ENCODE measurements at regions not wholly inside any gene's neighbourhood (a gene's known extent, or its start where the extent isn't known, plus 50 kb on each side); places are given as distances from the start of the nearest gene placed in this dataset.

DNA sequence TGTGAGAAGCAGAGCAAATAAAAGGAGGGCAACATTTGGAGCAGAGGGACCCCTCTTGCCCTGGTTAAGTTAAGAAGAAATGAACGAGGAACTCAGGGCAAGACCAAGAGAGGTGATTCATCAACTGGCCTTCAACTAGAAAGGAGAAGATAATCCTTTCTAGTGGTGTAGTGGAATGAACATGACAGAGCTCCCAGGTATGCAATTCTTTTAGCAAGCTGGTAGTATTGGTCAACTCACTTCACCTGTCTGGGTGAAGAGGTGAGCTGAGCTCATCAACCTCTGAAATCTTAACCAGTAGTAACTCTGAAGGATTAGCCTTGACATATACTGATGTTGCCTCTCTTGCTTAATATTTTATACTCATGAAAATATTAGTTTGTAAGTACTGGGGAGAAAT, 1024.7 kb upstream of the GOT2 start:
- no peak for DNase-seq

DNA sequence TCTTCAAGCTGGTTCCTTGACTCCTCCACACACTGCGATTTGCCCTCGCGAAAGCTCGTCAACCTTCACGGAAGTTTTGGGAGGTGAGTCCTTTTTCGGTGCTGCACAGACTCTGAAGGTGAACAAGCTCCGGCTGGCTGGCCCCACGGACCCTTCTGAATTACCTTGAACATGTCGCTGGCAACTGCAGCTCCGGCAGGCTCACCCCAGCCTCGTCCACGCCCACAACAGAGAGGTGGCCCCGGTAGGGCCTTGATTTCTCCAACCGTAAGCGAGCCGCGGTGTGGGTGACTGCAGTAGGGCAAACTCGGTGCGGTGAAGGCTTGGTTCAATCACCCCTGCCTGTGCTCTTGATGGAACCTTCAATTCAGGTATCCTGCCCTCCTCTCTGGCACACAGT, 1020.7 kb upstream of the GOT2 start:
- DNase-seq: no peak

DNA sequence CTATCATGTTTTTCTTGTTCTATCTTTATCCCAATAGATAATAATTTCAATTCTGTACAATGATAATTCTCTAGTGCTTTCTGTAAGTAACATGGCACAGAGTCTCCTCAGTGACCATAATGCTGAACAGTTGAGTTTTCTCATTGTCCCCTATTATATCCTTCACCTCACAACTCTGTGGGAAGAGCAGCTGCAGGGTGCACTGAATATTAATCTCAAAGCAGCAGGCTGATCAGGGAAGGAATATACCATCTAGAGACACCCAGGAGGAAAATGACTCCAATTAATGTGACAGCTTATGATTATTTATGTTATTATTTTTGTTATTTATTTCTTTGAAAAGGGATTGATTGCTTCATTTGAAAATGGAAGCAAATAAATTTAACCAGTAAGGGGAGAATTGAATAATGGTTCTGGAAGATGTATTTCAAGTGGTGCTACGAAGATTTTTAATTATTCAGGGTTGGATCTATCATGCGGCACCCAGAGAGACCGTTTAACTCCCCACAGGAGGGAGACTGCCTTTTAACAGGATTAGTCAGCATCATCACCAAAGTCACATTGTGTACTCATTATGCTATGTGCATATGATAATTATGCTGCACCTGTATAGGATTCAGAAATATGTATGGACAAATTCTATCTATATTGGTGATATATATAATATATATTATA, 1015.7 kb upstream of the GOT2 start:
- no peak for DNase-seq

DNA sequence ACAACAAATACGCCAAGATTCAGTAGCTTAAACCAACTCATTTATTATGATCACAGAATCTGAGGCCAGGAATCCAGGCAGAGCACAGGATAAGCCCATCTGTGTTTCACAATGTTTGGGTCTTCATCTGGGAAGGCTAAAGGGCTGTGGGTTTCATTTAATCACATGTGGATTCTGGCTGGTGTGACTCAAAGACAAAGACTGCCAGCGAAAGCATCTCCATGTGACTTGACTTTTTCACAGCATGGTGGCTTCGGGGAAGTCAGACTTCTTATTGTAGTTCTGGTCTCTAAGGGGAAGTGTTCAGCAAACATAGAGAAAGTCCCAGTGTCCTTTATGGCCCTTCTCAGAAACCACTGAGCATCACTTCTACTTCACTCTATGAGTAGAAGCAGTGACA, 1014.4 kb upstream of the GOT2 start:
- DNase-seq: no peak

DNA sequence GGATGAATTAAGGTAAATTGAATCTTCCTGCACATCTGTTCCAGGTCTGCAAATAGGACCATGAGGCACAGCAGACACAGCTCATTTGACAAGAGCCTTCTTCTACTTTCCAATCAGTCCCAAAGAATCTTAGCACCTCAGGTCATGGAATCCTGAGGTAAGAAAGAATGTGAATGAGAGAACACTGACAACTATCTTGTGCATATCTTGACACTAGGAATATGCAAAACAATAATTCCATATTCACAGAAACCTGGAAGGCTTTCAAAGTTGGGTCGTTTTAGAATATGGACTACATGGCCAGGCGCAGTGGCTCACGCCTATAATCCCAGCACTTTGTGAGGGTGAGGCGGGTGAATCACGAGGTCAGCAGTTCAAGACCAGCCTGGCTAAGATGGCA, 1009.4 kb upstream of the GOT2 start:
- no peak for DNase-seq

GRCh38 chr16:59740858-59741257, 1006.7 kb upstream of the GOT2 start:
- DNase-seq: no peak

DNA sequence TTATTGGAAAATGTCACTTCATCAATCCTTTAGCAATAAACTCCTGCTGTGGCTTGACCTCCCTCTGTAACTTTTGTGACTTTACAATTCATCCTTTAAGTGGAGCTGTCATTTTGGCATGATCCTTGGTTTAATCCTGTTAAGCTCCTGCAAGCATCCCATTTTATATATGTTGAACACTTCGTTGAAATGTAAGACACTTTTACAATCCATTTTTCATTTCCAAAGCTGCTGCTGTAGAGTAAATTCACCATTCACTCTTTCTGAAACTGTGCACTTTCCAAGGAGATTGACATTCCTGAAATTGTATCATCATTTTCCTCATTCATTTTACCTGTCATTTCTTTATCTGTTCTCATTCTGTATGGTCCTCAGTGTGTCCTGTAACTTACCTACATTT, 1003.2 kb upstream of the GOT2 start:
- no peak for DNase-seq

- no peak for DNase-seq
Measured at GRCh38 chr16:59733321-59733720, 999.2 kb upstream of the GOT2 start.

DNA sequence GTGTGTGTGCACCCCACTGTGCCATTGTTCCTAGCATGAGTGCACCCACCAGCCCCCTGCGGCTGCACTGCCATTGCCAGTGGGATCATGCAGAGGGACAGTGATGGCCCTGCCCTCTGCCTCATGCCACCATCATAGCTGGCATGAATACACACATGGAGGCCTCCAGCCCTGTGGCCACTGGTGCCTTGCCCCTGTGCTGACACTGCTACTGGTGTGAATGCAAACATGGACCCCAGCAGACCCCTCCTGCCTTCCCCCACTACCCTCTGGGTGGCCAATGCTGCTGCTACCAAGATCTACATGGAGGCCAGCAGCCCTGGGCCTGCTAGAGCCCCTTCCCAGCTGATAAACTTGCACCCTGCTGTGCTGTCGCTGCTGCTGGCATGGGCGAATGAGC, 995.5 kb upstream of the GOT2 start:
- DNase-seq: no peak

DNA sequence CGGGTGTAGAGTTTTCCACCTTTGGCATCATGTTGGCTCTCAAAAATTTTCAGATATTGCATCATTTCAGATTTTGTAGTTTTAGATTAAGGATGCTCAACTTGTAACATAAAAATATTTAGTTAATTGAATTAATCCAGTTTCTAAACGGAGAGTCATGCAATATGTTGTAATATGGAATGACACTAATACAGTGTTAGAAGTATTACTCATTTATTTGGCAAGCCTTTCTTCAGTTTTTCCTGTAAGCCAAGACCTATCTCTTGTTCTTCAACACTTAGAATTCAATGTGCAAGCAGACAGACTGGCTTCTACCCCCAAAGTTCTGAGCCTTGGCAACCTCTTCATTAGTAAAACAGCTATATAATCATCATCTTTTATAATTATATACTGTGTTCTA, 985.0 kb upstream of the GOT2 start:
- DNase-seq: no peak

DNA sequence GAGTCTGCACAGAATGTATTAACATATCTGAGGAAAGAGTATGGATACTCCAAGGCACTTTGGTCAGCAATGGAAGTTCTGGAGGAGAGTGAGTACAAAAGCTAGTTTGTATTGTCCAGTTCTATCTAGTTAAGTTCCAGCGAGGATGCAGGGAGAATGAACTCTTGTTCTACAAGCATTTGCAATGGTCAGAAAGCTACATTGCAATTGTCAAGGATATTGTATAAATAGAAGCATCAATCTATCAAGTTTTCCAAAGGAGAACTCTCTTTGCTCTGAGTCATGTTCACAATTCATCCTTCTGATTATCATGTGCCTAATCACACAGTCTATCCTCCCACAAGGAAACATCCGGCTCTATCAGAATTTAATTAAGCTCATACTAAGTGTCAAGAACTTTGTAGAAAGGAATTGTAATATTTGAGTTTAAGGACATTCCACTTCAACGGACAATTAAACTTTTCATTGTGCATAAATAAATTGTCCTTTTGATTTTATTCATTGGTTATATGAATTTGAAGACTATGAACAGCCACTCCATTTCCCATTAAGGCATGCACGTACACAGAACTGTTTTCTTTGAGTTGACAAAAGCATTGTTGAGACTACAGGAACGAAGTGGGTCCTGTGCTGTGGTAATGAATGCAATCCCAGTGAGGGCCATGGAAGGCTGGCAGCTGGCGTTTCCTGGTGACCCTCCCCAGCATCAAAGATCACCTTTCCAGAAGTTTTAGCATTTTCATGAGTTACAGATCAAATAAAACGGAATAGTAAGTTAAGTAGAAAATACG, 973.5 kb upstream of the GOT2 start:
- DNase-seq: no peak

DNA sequence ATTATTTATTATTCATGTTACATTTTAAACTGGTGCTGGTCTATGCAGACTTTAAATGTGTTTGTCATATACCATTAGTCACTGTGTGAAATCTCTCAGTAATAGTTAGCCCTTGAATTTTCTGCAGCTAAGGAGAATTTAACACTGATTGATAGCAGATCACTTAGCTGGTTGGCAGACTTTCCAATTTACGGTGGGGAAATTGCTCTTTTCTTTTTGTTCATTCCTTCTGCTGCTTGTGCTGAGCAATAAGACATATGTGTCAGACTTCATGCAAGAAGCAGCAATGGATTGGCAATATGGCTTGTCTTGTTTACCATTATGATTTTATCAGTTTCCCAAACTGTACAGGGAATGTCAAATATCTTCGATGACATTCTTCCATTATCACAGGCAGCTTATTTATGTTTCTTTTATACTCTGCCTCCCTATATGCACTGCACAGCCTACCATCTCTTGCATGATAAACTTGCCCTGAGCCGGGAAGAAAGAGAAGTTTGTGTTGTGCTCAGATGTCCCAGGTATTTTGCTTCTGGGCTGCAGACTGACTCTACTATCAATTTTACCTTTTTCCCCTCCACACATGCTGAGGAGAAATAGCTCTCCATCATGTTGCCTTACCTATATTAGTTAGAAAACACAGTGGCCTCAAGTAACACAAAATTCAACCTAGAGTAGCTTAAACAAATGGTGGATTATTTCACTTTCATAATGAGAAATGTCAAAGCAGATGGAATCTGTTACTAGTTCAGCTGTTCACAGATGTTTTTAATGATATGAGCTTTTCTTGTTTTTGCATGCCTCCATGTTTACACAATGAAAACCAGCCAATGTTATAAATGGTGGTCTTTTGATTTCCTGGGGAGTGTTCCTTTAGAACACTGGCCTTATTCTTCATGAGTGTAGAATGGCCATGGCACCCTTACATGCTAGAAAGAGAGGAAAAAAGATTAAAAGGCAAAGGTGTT, 968.1 kb upstream of the GOT2 start:
- DNase-seq: no peak

DNA sequence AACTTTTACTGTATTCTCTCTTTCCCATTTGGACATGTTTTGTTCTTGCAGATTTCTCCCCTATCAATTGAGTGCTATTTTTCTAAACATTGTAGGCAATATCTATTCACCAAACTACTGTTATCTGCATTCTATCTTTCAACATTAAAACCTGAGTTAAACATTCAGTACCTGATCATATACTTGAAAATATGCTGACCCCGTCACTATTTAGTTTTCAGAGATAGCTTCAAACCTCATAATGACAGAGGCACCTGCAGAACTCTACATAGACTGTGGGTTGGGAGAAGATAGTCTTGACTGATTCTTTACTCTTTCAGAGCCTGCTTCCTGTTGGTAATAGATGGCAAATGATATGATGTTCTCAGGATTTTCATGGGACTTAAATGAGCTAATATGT, 965.7 kb upstream of the GOT2 start:
- no peak for DNase-seq

- no peak for DNase-seq
Measured at GRCh38 chr16:59698346-59699020, 964.4 kb upstream of the GOT2 start.

GRCh38 chr16:59697761-59698160, 963.6 kb upstream of the GOT2 start:
- no peak for DNase-seq

DNA sequence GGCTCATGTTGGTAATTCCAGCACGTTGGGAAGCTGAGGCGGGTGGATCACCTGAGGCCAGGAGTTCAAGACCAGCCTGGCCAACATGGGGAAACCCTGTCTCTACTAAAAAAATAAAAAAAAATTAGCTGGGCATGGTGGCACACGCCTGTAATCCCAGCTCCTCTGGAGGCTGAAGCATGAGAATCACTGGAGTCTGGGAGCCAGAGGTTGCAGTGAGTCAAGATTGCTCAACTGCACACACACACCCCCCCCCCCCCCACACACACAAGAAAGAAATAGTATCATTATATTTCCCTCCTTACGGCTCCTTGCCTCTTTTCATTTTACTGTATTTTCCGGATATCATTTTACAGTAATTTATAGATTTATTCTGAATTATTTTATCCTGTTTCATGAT, 963.1 kb upstream of the GOT2 start:
- no peak for DNase-seq

GRCh38 chr16:59696495-59696894, 962.4 kb upstream of the GOT2 start:
- no peak for DNase-seq

- no peak for DNase-seq
Measured at GRCh38 chr16:59690216-59690615, 956.1 kb upstream of the GOT2 start.

DNA sequence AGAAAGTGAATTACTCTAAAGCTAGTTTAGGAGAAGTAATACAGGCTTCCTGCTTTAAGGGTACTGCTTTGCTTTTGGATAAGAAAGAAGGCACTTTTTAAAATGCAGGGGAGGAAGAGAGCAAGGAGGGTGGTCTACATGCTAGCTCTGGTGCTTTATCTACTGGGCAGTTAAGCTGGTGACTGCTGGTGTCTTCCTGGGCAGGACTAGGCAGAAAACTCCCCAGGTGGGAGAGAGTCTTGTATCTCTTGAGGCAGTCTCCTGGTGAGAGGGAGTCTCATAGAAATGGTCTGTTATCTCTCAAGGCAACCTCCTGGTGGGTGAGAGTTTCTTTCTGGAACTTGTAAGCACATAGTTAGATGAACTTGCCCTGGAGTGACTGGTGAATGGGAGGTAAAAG, 953.9 kb upstream of the GOT2 start:
- DNase-seq: no peak

GRCh38 chr16:59686405-59686804, 952.3 kb upstream of the GOT2 start:
- no peak for DNase-seq

DNA sequence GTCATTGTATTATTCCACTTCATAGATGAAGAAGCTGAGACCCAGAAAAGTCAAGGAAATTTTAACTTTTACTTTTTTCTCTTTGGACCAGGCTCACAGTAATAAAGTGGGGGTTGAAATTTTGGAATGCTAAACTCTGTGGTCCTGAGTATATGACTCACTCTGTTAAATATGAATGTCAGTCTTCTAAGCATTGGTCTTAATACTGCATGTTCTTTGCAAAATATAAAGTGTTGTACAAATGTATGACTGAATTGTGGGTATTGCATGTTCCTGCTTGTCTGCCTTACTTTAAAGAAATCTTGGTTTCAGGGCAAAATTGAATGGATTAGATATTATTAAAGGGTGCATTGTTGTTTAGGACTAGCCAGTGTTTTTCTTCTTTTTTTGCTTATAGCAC, 950.8 kb upstream of the GOT2 start:
- no peak for DNase-seq

GRCh38 chr16:59683709-59684108, 949.6 kb upstream of the GOT2 start:
- no peak for DNase-seq

DNA sequence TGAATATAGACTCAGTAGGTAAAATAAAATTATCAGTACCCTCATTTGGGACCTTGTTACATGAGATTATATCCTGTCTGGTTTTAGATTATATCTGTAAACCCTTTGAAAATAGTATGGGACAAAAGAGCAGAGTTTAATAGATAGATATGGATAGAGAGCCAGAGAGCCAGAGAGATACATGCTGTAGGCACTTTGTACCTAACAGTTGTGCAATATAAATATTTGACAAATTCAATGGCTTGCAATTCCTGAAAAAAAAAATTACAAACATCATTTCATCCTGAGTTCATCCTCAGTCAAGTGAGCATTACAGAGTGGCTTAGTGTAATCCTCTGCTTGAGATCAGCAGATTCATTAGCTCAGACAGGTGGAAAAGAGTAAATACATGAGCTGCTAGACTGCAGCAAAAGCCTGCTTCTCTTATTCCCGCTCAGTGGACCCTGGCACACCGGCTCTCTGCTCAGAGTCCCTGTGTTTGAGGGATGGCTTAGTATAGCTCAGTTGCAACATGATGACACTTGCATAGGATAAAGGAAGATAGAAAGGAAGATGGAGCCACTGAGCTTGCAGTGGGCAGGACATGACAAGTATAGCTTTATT, 931.6 kb upstream of the GOT2 start:
- DNase-seq: no peak
